IgD-negative memory B cell (primary cell): ENCODE measurements at regions not wholly inside any gene's neighbourhood (a gene's known extent, or its start where the extent isn't known, plus 50 kb on each side); places are given as distances from the start of the nearest gene placed in this dataset.
A peak's percentile ranks its signal among the peaks of the same experiment; 100 is the strongest.

Experiments used
- H3K27ac Mint-ChIP-seq, 3 donors: one replicate each; pipeline ENCODE4 v1.8.0; 2020 to 2022; ENCODE audit warnings: mild to moderate bottlenecking in 3 of 3, mixed read lengths in 3 of 3, moderate library complexity in 1 of 3
- H3K27me3 Mint-ChIP-seq: one replicate; pipeline ENCODE4 v1.8.0; 2021; ENCODE audit warnings: mixed read lengths
- H3K36me3 Mint-ChIP-seq: one replicate; pipeline ENCODE4 v1.8.0; 2020; ENCODE audit warnings: mild to moderate bottlenecking, mixed read lengths
- H3K4me1 Mint-ChIP-seq, 3 donors: one replicate each; pipeline ENCODE4 v1.8.0; 2020 to 2022; ENCODE audit warnings: mixed read lengths in 3 of 3, mild to moderate bottlenecking in 1 of 3
- H3K4me3 Mint-ChIP-seq, 4 donors: one replicate each; pipeline ENCODE4 v1.8.0; 2020 to 2022; ENCODE audit warnings: mild to moderate bottlenecking in 4 of 4, mixed read lengths in 4 of 4, moderate library complexity in 3 of 4
- H3K9me3 Mint-ChIP-seq, 3 donors: one replicate each; pipeline ENCODE4 v1.8.0; 2020 to 2021; ENCODE audit warnings: mixed read lengths in 3 of 3, mild to moderate bottlenecking in 1 of 3

DNA sequence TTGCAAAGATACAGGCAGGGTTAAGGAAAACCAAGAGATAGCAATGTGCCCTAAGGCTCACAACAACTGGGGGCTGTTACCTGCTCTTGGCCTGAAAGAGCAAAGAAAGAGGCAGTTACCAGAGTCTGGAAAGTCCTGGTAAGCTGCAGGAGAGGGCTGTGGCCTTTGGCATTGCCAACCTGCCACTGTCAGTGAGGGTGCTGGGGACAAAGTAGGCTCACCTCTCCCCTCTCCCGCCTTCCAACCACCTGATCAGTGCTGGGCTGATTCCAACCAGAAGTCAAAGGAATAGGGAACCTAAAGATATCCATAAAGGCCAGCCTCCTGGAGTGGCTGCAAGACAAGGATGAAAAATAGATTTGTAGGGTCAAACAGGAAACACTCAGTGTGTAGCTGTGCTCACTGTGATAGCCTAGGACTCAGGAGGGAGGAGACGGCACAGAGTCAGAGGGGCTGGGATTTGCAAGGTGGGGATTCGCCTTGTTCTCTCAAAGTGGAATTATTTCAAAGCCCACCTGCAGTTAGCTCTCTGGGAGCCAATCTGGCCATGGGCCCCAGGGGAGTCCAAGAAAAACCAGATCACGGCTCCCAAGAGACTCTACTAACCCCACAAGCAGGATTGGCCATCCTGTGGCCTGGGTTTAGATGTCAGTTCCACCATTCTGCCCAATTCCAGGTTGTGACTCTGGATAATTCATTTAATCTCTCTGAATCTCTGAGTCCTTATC is 204.0 kb upstream of the BCL6 start:
- Mint-ChIP-seq H3K9me3 (no peaks in the 10 kb centered on the region), H3K27me3 (peaks cover 24% of the 10 kb centered on the region), H3K36me3 (peaks cover 3% of the 10 kb centered on the region), H3K4me1 (peaks cover 9 to 29% (median 18%) of the 10 kb centered on the region in 3 donors), H3K27ac (no peak overlapping the region), H3K4me3 (no peak overlapping the region)

DNA sequence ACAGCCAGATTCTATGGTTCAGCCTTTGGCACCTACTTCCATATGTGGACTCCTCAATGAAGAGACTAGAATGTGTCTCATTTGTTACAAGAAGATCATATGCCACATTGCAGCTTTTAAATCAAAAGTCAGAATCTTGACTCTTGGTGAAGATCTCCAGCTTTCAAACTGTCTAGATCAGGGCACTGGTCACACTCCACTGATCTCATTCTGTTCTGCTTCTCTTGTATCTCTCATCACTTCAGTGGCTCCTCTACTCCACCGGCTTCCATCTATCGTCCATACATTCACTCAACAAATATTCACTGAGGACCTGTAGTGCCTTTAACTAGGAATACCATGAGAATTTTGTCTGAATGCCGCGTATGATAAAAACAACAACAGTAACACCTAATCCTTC is 203.3 kb upstream of the LPP start:
- Mint-ChIP-seq H3K4me3 (no peak overlapping the region), H3K27me3 (peaks cover 24% of the 10 kb centered on the region), H3K9me3 (no peaks in the 10 kb centered on the region), H3K4me1 (peaks cover 6 to 29% (median 18%) of the 10 kb centered on the region in 3 donors), H3K27ac (no peak overlapping the region), H3K36me3 (peaks cover 3% of the 10 kb centered on the region)

DNA sequence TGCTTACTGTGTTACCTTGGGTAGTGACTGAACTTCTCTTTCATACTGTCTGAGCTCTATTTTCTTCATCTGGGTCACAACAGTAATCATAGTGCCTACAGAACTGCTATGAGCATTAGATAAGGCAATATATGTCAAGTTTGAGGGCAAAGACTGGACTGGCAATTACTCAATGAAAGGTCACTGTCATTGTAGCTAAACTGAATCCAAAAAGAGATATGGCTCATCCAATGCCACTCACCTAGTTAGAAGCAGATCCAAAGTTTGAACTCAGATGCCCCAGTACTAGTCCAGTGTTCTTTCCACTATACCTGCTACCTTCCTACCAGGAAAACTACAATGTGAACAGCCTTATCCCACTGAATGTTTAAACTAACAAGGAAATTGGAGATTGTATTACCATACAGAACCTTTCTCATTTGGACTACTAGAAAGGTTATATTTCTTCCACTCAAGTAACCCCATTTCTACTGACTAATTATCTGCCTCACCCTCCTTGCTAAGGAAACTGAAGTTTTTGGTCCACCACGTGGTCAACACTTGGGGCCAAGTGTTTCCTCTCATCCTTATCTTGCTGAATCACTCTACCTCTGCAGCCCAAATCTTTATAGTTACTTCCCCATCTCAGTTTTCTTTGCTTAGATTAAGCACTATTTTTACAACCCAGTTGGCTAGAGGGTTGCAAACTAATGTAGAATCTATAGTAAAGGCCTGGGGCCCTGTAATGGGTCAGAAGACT is 202.3 kb upstream of the LPP start:
- Mint-ChIP-seq H3K27ac (no peak overlapping the region), H3K4me1 (peaks cover 6 to 26% (median 12%) of the 10 kb centered on the region in 3 donors)

DNA sequence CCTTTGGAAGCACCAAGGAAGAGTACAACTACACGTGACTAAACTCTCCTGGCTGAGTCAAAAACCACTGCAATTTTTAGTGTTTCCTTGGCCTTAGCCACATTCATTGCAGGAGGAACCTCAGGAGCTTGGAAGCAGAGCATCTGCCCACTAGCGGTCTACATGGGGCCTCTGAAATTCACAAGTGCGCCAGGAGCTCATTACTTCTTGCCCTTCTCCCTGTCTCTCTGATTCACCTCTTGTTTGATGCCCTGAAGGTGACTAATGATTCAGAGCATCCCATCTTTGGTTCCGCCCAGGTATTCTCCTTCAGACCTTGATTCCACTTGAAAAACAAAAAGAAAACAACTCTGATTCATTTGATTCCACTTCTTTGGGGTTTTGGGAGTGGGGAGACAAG is 201.1 kb upstream of the LPP start:
- Mint-ChIP-seq H3K27ac (no peak overlapping the region), H3K27me3 (peaks cover 12% of the 10 kb centered on the region), H3K9me3 (no peaks in the 10 kb centered on the region), H3K4me1 (peaks cover 6 to 20% (median 12%) of the 10 kb centered on the region in 3 donors), H3K36me3 (peaks cover 3% of the 10 kb centered on the region), H3K4me3 (no peak overlapping the region)

More for the DNA sequence above, 202.3 kb upstream of the LPP start:
- no peaks in the 10 kb centered on the region for H3K9me3 Mint-ChIP-seq
- H3K36me3 Mint-ChIP-seq = peaks cover 3% of the 10 kb centered on the region
- no peak overlapping the region for H3K4me3 Mint-ChIP-seq
- H3K27me3 Mint-ChIP-seq = peaks cover 18% of the 10 kb centered on the region

DNA sequence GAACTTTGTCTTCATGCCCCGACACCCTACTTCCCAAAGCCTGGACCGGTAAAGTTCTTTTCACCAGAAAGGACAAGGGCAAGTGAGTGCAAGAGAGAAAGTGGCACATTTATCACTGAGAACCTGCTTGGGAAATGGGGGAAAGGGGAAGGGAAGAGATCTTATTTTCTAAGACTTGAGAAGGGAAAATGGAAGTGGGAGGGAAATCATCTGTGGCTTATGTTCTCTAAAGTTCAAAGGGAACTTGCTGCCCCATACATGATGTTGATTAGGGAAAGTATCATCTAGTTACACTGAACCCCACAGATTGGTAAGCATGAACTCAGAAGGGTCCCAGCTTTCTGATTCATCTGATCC is 199.5 kb upstream of the LPP start:
- H3K9me3 Mint-ChIP-seq = no peaks in the 10 kb centered on the region

DNA sequence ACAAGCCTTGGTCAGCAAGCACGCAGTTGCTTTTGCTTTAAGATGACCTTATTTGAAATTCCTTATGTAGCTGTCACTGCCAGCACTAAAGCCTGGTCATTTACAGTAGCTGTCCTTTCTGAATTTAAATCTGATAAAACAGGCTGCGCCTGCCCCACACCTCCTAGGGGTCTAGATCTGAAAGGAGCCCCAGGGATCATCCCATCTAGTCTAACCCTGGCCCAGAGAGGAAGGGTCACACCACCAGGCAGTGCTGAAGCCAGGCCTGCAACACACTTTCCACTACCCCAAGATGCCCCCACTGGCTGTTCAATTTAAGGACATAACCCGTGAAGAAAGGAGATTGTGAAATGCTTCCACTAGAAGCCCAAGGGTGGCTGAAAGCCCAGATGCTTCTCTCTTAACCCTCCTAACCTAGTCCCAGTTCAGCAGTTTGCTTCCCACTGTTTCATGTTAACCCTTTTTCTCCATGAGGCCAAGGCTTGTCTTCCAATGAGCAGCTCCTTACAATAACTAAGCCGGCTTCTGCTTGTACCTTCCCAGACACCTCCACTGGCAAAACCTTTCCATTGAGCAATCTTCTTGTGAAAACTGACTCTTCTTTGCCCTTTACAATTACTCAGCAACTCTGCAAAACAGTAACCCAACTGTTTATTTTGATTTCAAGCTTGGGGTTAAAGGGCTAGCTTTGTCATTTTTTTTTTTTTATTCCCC is 198.9 kb upstream of the LPP start:
- Mint-ChIP-seq H3K36me3 (peaks cover 3% of the 10 kb centered on the region), H3K4me3 (no peak overlapping the region), H3K27me3 (peaks cover 8% of the 10 kb centered on the region), H3K4me1 (peaks cover 12 to 29% (median 19%) of the 10 kb centered on the region in 3 donors), H3K27ac (no peak overlapping the region), H3K9me3 (no peaks in the 10 kb centered on the region)

More for the DNA sequence above, 199.5 kb upstream of the LPP start:
- H3K4me3 Mint-ChIP-seq = no peak overlapping the region
- H3K27ac Mint-ChIP-seq = no peak overlapping the region
- peaks cover 12 to 30% (median 19%) of the 10 kb centered on the region in 3 donors for H3K4me1 Mint-ChIP-seq
- peaks cover 8% of the 10 kb centered on the region for H3K27me3 Mint-ChIP-seq
- peaks cover 3% of the 10 kb centered on the region for H3K36me3 Mint-ChIP-seq

DNA sequence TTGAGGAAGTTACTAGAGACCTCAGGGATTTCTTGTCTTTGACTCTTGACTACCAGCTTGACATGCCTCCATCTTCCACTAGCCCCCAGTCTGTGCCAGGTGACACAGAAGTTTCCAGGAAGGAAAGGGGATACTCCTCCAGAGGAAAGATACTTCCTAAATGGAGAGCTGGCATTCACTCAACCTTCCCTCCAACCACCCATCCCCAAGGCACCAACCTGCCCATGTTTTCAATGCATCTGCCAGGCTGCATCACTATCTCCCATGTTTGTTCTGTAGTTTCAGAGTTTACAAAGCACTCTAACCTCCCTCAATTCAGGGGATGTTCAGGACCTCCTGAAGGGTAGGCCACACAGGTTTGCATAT is 198.4 kb upstream of the LPP start:
- H3K27me3 Mint-ChIP-seq = peaks cover 7% of the 10 kb centered on the region

DNA sequence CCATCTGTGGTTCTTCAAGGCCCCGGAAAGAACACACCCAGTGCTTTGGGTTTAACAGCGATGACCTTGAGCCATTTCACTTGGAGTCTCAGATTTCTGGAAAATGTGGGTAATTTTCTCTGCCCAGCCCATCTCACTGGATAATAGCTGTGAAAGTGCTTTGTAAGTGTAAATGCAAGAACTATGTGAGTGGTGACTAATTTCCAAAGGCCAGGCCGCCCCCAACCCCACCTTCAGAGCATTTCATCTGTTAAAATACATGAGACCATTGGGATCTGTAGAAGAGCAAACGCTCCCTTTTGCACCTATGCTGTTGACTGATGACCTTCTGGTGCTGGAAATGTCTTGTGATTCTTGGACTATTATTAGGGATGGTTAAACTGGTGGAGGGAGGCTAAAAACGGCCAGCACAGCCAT is 196.8 kb upstream of the LPP start:
- H3K4me3 Mint-ChIP-seq = no peak overlapping the region
- H3K4me1 Mint-ChIP-seq = peaks cover 5 to 13% (median 11%) of the 10 kb centered on the region in 3 donors
- peaks cover 3% of the 10 kb centered on the region for H3K36me3 Mint-ChIP-seq
- H3K27ac Mint-ChIP-seq = no peak overlapping the region
- H3K9me3 Mint-ChIP-seq = no peaks in the 10 kb centered on the region
- peaks cover 3% of the 10 kb centered on the region for H3K27me3 Mint-ChIP-seq

More for the DNA sequence above, 198.4 kb upstream of the LPP start:
- Mint-ChIP-seq H3K9me3 (no peaks in the 10 kb centered on the region), H3K4me1 (peaks cover 10 to 25% (median 19%) of the 10 kb centered on the region in 3 donors), H3K36me3 (peaks cover 3% of the 10 kb centered on the region), H3K27ac (no peak overlapping the region), H3K4me3 (no peak overlapping the region)

DNA sequence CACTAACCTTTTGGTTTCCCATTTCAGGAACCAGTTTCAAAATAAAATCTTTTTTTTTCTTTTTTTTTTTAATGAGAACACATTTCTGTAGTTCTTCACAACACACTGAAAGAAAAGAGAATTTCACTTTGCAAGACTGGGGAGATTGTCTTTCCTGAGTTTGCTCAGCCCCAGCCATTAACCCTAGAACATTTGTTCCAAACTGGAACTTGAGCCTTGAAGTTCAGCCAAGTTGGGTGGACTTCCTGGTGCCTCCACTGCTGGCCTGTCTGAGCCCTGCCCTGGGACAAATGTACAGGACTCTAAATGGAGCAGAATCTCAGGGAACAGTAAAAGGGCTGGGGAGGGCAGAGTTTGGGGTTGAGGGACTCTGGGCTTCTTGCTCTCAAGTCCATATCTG is 196.4 kb upstream of the LPP start:
- Mint-ChIP-seq H3K27ac (no peak overlapping the region), H3K4me3 (no peak overlapping the region), H3K9me3 (no peaks in the 10 kb centered on the region), H3K36me3 (peaks cover 3% of the 10 kb centered on the region), H3K4me1 (peaks cover 5 to 12% (median 11%) of the 10 kb centered on the region in 3 donors), H3K27me3 (peaks cover 3% of the 10 kb centered on the region)

DNA sequence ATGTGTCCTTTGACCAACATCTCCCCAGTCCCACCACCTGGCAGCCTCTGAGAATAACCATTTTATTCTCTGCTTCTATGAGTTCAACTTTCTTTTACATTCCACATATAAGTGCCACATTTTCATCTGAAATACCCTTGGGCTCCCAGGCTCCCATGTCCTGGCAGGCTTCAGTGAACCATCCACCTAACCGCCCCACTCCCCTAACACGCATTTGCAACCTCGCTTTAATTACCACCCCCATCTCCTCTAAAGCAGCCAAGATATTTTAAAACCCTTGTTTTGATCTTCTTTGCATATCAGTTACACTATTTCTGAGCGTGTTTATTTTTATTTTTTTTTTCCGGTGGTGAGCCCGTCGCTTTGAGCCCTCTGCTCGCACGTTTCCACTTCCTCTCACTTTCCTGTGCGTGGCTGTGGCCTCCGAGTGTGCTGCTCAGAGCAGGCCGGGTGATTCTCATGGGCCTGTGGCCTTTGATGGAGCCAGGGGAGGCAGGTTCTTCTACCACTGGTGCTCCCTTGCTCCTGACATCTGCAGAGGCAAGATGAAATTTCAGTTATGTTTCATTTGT is 195.4 kb upstream of the LPP start:
- peak overlapping the region in 3 of 4 donors; percentile 45 to 85 (median 67) for H3K4me3 Mint-ChIP-seq
- H3K9me3 Mint-ChIP-seq = no peaks in the 10 kb centered on the region
- H3K27me3 Mint-ChIP-seq = peaks cover 3% of the 10 kb centered on the region
- peaks cover 5 to 14% (median 10%) of the 10 kb centered on the region in 3 donors for H3K4me1 Mint-ChIP-seq
- peaks cover 2% of the 10 kb centered on the region for H3K36me3 Mint-ChIP-seq
- no peak overlapping the region for H3K27ac Mint-ChIP-seq

DNA sequence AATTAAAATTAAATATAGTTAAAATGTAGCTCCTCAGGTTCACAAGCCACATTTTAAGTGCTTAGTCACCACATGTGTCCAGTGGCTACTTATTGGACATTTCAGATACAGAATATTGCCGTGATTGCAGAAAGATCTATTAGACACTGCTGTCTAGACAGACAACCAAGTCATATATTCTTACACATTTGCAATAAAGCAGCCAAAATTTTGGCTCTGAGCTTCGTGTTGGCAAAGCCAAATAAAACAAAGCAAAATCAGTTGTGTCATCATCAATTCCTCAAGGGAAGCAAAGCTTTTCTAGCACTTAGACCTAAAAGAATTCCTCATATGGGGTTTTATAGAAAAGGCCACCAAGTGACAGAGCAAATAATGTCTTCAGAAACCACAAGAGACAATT is 193.1 kb upstream of the LPP start:
- peaks cover 5 to 15% (median 7%) of the 10 kb centered on the region in 3 donors for H3K4me1 Mint-ChIP-seq
- H3K9me3 Mint-ChIP-seq = no peaks in the 10 kb centered on the region
- no peaks in the 10 kb centered on the region for H3K36me3 Mint-ChIP-seq
- H3K27ac Mint-ChIP-seq = no peak overlapping the region
- peaks cover 13% of the 10 kb centered on the region for H3K27me3 Mint-ChIP-seq
- no peak overlapping the region for H3K4me3 Mint-ChIP-seq

DNA sequence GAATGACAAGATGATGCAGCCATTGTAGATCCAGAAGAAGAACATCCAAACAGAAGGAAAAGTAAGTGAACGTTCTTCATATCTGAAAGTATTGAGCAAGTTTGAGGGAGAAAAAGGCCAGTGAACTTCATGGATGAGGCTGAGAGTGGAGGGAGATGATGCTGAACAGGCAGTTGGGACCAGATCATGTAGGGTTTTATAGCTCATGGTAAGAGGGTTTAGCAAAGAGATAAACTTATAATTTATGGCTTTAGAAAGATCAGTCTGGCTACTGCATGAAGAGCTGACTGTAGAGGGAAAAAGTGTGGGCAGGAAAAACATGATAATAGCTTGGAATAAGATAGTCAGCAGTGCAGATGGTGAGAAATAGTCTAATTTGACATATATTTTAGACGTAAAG is 192.6 kb upstream of the LPP start:
- H3K27ac Mint-ChIP-seq = no peak overlapping the region
- no peaks in the 10 kb centered on the region for H3K9me3 Mint-ChIP-seq
- no peaks in the 10 kb centered on the region for H3K36me3 Mint-ChIP-seq
- H3K27me3 Mint-ChIP-seq = peaks cover 16% of the 10 kb centered on the region
- H3K4me3 Mint-ChIP-seq = no peak overlapping the region
- H3K4me1 Mint-ChIP-seq = peaks cover 5 to 12% (median 7%) of the 10 kb centered on the region in 3 donors

DNA sequence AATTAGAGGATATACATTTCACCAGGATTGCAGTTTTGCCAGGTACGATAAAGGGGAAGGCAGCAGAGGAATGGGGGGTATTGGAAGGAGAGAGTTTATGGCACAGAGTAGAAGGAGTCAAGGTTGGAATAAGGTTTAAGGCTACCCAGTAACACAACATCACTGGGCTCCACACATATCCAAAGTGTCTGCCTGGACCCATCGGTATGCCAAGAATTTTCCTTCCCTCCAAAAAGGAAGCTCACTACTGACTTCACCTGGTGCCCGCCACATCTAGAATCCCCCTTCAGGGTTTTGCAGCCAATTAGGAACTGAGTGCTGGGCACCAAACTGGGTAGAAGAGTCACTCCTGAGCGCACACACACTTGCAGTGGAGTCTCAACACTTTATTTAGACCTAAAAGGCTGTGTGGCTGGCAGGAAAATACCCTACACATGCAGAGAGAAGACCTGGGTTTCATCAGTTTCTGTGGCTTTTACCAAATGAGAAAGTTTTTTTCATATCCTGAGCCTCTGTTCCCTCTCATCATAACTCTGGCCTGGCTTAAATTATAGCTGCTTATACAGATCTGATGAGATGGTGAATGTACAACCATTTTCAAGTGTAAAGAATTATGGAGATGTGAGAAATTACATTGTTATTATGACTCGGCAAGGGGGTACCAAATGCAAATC is 190.8 kb upstream of the LPP start:
- no peaks in the 10 kb centered on the region for H3K36me3 Mint-ChIP-seq
- H3K27ac Mint-ChIP-seq = no peak overlapping the region
- H3K4me3 Mint-ChIP-seq = no peak overlapping the region
- peaks cover 7 to 15% (median 8%) of the 10 kb centered on the region in 3 donors for H3K4me1 Mint-ChIP-seq
- H3K9me3 Mint-ChIP-seq = no peaks in the 10 kb centered on the region
- H3K27me3 Mint-ChIP-seq = peaks cover 27% of the 10 kb centered on the region

DNA sequence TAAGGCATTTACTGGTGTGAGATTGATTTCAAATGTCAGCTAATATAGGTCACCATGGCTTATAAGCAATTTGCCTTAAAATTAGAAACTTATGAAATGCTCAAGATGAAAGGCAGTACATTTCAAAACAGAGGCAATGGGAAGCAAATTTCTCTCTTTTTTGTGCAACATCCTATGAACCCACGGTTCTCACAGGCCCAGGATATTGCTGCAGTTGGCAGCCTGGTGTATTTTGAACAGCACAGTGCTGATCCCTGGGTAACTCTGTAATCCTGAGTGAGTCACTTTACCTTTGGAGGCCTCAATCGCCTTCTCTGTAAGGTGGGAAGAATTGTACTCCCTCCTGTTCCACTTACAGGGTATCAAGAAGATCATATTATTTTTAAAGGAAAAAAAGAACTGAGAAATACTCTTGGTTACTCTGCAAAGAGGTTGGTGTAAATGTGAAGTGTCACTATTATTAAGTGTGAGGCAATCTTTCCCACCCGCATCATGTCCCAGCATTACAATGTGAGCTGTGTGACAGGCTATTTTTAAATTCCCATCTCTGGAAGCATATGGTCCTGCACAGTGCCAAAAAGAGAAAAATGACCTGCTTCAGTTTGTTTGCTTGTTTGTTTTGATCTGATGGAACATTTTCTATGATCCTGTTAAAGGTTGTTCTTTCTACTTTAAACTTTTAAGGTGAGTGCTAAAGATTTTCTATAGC is 190.1 kb upstream of the LPP start:
- Mint-ChIP-seq H3K27ac (no peak overlapping the region), H3K27me3 (peaks cover 30% of the 10 kb centered on the region), H3K4me3 (no peak overlapping the region), H3K36me3 (no peaks in the 10 kb centered on the region), H3K4me1 (peaks cover under 1 to 9% (median 2%) of the 10 kb centered on the region in 3 donors), H3K9me3 (no peaks in the 10 kb centered on the region)
